GM12872 (cell line): ENCODE measurements at regions not wholly inside any gene's neighbourhood (a gene's known extent, or its start where the extent isn't known, plus 50 kb on each side); places are given as distances from the start of the nearest gene placed in this dataset.

Source experiments
- CTCF ChIP-seq: IDR thresholded peaks from 3 replicates; pipeline ENCODE4 v1.5.1; 2011; ENCODE audit warnings: low read depth, mild to moderate bottlenecking, low read length, moderate library complexity; ENCODE audit not compliant: insufficient read depth

- no peak for TF ChIP-seq CTCF
These were observed 184.3 kb downstream of the FGFR2 start for GRCh38 chr10:121413951-121414350.

- TF ChIP-seq CTCF: no peak
These were observed 183.7 kb downstream of the FGFR2 start for GRCh38 chr10:121414366-121415062.

- no peak for TF ChIP-seq CTCF
These were observed 183.2 kb downstream of the FGFR2 start for GRCh38 chr10:121415063-121415399.

GRCh38 chr10:121416071-121416470 lies 182.2 kb downstream of the FGFR2 start:
- TF ChIP-seq CTCF: no peak

- TF ChIP-seq CTCF: no peak
These were observed 180.9 kb downstream of the FGFR2 start for GRCh38 chr10:121417298-121417697.

DNA sequence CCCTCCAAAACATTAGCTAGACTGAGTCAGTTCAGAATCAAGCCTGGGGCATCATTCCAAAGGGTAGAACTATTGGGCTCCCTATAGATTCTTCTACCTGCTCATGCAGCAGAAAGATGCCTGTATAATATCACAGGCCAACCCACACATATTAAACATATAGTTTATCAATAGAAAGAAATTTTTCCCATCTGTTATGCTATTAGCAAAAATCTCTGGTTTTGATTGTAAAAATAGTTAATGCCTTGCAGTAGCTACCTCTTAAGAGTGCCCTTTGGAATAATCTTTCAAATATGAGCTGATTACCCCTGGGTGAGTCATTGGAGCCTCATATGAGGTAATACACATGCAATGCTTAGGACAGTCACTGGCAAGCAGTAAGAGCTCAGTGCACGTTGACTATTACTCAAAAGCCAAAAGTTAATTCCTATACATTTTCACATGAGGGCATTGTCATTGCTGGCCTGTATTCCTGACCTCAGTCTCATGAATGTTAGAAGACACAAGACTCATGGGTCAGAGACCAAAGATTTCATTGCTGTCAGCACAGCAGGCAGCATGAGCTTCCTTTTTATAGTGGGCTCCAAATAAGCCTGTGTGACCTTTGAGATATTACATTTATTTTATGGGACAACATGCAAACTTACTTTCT lies 180.0 kb downstream of the FGFR2 start:
- TF ChIP-seq CTCF: no peak

DNA sequence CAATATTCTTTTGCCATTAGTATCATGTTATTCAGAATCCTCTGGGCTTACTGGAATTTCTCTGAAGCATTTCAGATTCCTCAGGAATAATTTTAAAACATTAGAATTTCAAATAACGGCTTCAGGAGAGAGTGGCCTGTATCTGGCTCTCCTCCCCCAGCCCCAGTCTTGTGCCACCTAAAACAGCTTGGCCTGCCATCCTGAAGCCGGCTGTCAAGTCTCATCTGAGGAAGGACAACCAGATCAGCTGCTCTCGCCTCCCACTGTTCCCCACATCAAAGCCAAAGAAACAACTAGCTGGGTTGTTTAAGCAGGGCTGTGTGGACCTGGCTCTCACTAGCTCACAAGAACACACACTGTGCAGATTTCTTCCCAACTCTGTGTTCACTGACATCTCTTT lies 178.2 kb downstream of the FGFR2 start:
- TF ChIP-seq CTCF: no peak

- TF ChIP-seq CTCF: no peak
These were observed 176.1 kb downstream of the FGFR2 start for GRCh38 chr10:121422096-121422495.
